A549 (cell line): ENCODE measurements at regions not wholly inside any gene's neighbourhood (a gene's known extent, or its start where the extent isn't known, plus 50 kb on each side); places are given as distances from the start of the nearest gene placed in this dataset.

Experiments used
- ATAC-seq, 2 experiments: fragments of 200-7000 bp in 1 of 2; fragments of >200 bp in 1 of 2; cut with Nextera tagmentation in 1 of 2; cut with Tn5 transposase in 1 of 2; 3 replicates each; pipeline versions ENCODE4 v1.8.0 to v1.9.1; 2018 to 2020; ENCODE audit warnings: mild to moderate bottlenecking in 1 of 2, moderate library complexity in 1 of 2
- CTCF ChIA-PET: fragments of 300-600 bp; sonication (Branson Sonifier 250); formaldehyde crosslinking; extraction: SDS; loops from one replicate; lab custom pipeline; 2021; ENCODE audit warnings: antibody characterized with exemption, inconsistent platforms; lab: Yijun Ruan, JAX
- POLR2A ChIA-PET: fragments of 350-600 bp; formaldehyde crosslinking; extraction: SDS; loops from one replicate; lab custom pipeline; 2021; ENCODE audit warnings: antibody characterized with exemption, inconsistent platforms; lab: Yijun Ruan, JAX
- DNase-seq, 2 experiments: peaks; one replicate each; pipeline versions ENCODE4 v3.0.0 to v3.0.0-alpha.2; 2011 to 2016; ENCODE audit warnings: low read depth in 1 of 2, low spot score in 1 of 2
- FAIRE-seq: peaks from 2 replicates; lab custom pipeline; 2011; peaks lifted over from hg19 to GRCh38; lab: Jason Lieb, UNC
- H3K27ac ChIP-seq, 2 experiments: fragments of >200 bp; sonication (Bioruptor Twin); formaldehyde crosslinking; 3 replicates each; pipeline ENCODE4 v1.5.1; 2016 to 2017
- H3K4me1 ChIP-seq: fragments of >200 bp; sonication (Bioruptor Twin); formaldehyde crosslinking; 3 replicates; pipeline ENCODE4 v1.6.1; 2016
- H3K4me2 ChIP-seq: fragments of >200 bp; sonication (Bioruptor Twin); formaldehyde crosslinking; 3 replicates; pipeline ENCODE4 v1.6.1; 2016
- H3K4me3 ChIP-seq: fragments of >200 bp; sonication (Bioruptor Twin); formaldehyde crosslinking; 3 replicates; pipeline ENCODE4 v1.5.1; 2016
- H3K9me3 ChIP-seq: fragments of >200 bp; sonication (Bioruptor Twin); formaldehyde crosslinking; 3 replicates; pipeline ENCODE4 v1.6.1; 2016
- CBX2 ChIP-seq: fragments of 200-600 bp; sonication (generic); IDR thresholded peaks from 2 replicates; pipeline ENCODE4 v1.6.1; 2016; ENCODE audit warnings: low read depth, mild to moderate bottlenecking, borderline replicate concordance
- CHD2 ChIP-seq: fragments of 150-350 bp; IDR thresholded peaks from 2 replicates; pipeline ENCODE4 v1.6.1; 2014; ENCODE audit warnings: low read length; ENCODE audit not compliant: partially characterized antibody
- EHF ChIP-seq: fragments of 250-450 bp; sonication (Bioruptor Pico); IDR thresholded peaks from 2 replicates; pipeline ENCODE4 v1.5.0; 2020; ENCODE audit warnings: mild to moderate bottlenecking
- EHMT2 ChIP-seq: fragments of 200-600 bp; sonication (generic); IDR thresholded peaks from 2 replicates; pipeline ENCODE4 v1.6.1; 2016; ENCODE audit warnings: antibody characterized with exemption, low read depth, mild to moderate bottlenecking, moderate library complexity
- EP300 ChIP-seq, 2 experiments: fragments of >200 bp; sonication (Bioruptor Twin); formaldehyde crosslinking; IDR thresholded peaks; 2 replicates in 1 of 2; 3 replicates in 1 of 2; pipeline ENCODE4 v1.6.1; 2016 to 2017
- ESRRA ChIP-seq: fragments of 150-350 bp; IDR thresholded peaks from 2 replicates; pipeline ENCODE4 v1.6.1; 2014; ENCODE audit warnings: mild to moderate bottlenecking, low read length, borderline replicate concordance
- FOXS1 ChIP-seq: fragments of 250-450 bp; sonication (Bioruptor Pico); IDR thresholded peaks from 2 replicates; pipeline ENCODE4 v1.5.0; 2020; ENCODE audit warnings: mild to moderate bottlenecking, moderate library complexity
- GATA3 ChIP-seq: IDR thresholded peaks from 2 replicates; pipeline ENCODE4 v1.6.1; 2012; ENCODE audit warnings: borderline replicate concordance
- HDAC2 ChIP-seq: fragments of 200-600 bp; sonication (generic); IDR thresholded peaks from 2 replicates; pipeline ENCODE4 v1.6.1; 2016
- HOXB13 ChIP-seq: fragments of 250-450 bp; sonication (Bioruptor Pico); IDR thresholded peaks from 2 replicates; pipeline ENCODE4 v1.5.0; 2020; ENCODE audit warnings: low read depth, mild to moderate bottlenecking, moderate library complexity
- HOXB5 ChIP-seq: fragments of 250-450 bp; sonication (Bioruptor Pico); IDR thresholded peaks from 2 replicates; pipeline ENCODE4 v1.5.0; 2020; ENCODE audit warnings: mild to moderate bottlenecking, moderate library complexity
- JUNB ChIP-seq: fragments of >200 bp; sonication (Bioruptor Twin); formaldehyde crosslinking; IDR thresholded peaks from 2 replicates; pipeline ENCODE4 v1.6.1; 2016
- MYC ChIP-seq: IDR thresholded peaks from 2 replicates; pipeline ENCODE4 v1.6.1; 2012; ENCODE audit warnings: mild to moderate bottlenecking, inconsistent platforms, low read length, improper control_type of control experiment, borderline replicate concordance
- NFE2L2 ChIP-seq: fragments of 150-350 bp; conservative IDR thresholded peaks from 2 replicates; pipeline ENCODE4 v1.6.1; 2014; ENCODE audit warnings: low read length
- PHF8 ChIP-seq: fragments of 200-600 bp; sonication (generic); IDR thresholded peaks from 2 replicates; pipeline ENCODE4 v1.6.1; 2016; ENCODE audit warnings: low read depth, mild to moderate bottlenecking, antibody characterized with exemption, moderate library complexity, borderline replicate concordance
- RAD21 ChIP-seq, 2 experiments: fragments of >200 bp in 1 of 2; sonication (Bioruptor Twin) in 1 of 2; formaldehyde crosslinking in 1 of 2; IDR thresholded peaks in 1 of 2; conservative IDR thresholded peaks in 1 of 2; 2 replicates in 1 of 2; 3 replicates in 1 of 2; pipeline ENCODE4 v1.6.1; 2012 to 2018; ENCODE audit warnings: inconsistent platforms in 1 of 2
- RCOR1 ChIP-seq: fragments of 150-350 bp; IDR thresholded peaks from 2 replicates; pipeline ENCODE4 v1.6.1; 2014; ENCODE audit warnings: antibody characterized with exemption, low read length, low read depth
- REST ChIP-seq: fragments of 200-600 bp; sonication (generic); IDR thresholded peaks from 2 replicates; pipeline ENCODE4 v1.6.1; 2016; ENCODE audit warnings: antibody characterized with exemption, mild to moderate bottlenecking, moderate library complexity
- RNF2 ChIP-seq: fragments of 200-600 bp; sonication (generic); IDR thresholded peaks from 2 replicates; pipeline ENCODE4 v1.6.1; 2016; ENCODE audit warnings: low read depth, mild to moderate bottlenecking, antibody characterized with exemption, moderate library complexity, borderline replicate concordance
- SREBF2 ChIP-seq: fragments of 450-650 bp; IDR thresholded peaks from 2 replicates; pipeline ENCODE4 v1.6.1; 2014; ENCODE audit warnings: mild to moderate bottlenecking, moderate library complexity
- TFCP2L1 ChIP-seq: fragments of 250-450 bp; sonication (Bioruptor Pico); IDR thresholded peaks from 2 replicates; pipeline ENCODE4 v1.5.0; 2021; ENCODE audit warnings: mild to moderate bottlenecking
- TP53 ChIP-seq: fragments of 250-450 bp; sonication (Bioruptor Pico); IDR thresholded peaks from 2 replicates; pipeline ENCODE4 v1.5.0; 2021; ENCODE audit warnings: mild to moderate bottlenecking, moderate library complexity
- ZC3H11A ChIP-seq: fragments of 450-650 bp; IDR thresholded peaks from 2 replicates; pipeline ENCODE4 v1.6.1; 2014; ENCODE audit warnings: antibody characterized with exemption, mild to moderate bottlenecking
- ZSCAN20 ChIP-seq: fragments of 250-450 bp; sonication (Bioruptor Pico); IDR thresholded peaks from 2 replicates; pipeline ENCODE4 v1.8.0; 2022; ENCODE audit warnings: mild to moderate bottlenecking, moderate library complexity
- WGBS: methylation state at CpG from one replicate; pipeline ENCODE4 v1.1.6; 2017; ENCODE audit errors: missing lambda C conversion rate; 5-methylcytosine and 5-hydroxymethylcytosine counted together
- TF ChIP-seq, protein P1 (sequence below): fragments of >200 bp; sonication (Bioruptor Twin); formaldehyde crosslinking; IDR thresholded peaks from 3 replicates; pipeline ENCODE4 v1.6.1; 2016
- TF ChIP-seq, protein P2 (sequence below): fragments of 150-350 bp; IDR thresholded peaks from 2 replicates; pipeline ENCODE4 v1.6.1; 2014; ENCODE audit warnings: low read depth, mild to moderate bottlenecking, low read length

- Histone ChIP-seq H3K27ac (no peak overlapping the region), H3K4me1 (no peaks in the 10 kb centered on the region), H3K4me3 (no peak overlapping the region), H3K4me2 (no peak overlapping the region), H3K9me3 (no peaks in the 10 kb centered on the region)
- ATAC-seq: no peak
- 3% methylated on average over 2 of the region's 2 CpGs for WGBS
- FAIRE-seq: no peak
- no peak for DNase-seq
- POLR2A ChIA-PET: no interaction called here
- TF ChIP-seq EHF (CRISPR knock-in tag): no peak
- no peak for TF ChIP-seq CHD2
- no peak for TF ChIP-seq FOXS1 (CRISPR knock-in tag)
- no peak for TF ChIP-seq CBX2
- no peak for TF ChIP-seq JUNB
- no peak for TF ChIP-seq SREBF2
- TF ChIP-seq, protein P1, sequence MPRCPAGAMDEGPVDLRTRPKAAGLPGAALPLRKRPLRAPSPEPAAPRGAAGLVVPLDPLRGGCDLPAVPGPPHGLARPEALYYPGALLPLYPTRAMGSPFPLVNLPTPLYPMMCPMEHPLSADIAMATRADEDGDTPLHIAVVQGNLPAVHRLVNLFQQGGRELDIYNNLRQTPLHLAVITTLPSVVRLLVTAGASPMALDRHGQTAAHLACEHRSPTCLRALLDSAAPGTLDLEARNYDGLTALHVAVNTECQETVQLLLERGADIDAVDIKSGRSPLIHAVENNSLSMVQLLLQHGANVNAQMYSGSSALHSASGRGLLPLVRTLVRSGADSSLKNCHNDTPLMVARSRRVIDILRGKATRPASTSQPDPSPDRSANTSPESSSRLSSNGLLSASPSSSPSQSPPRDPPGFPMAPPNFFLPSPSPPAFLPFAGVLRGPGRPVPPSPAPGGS: no peak
- no peak for TF ChIP-seq TFCP2L1
- TF ChIP-seq HOXB13: no peak
- TF ChIP-seq HDAC2: no peak
- TF ChIP-seq RAD21 (conservative IDR thresholded peaks at IDR 0.05 in 1 of 2, IDR thresholded peaks at IDR 0.05 in 1 of 2): no peak
- no peak for TF ChIP-seq MYC
- no peak for TF ChIP-seq ZC3H11A
- TF ChIP-seq GATA3: no peak
- no peak for TF ChIP-seq EHMT2
- no peak for TF ChIP-seq HOXB5
- CTCF ChIA-PET: no interaction called here
Observed at GRCh38 chr11:87739261-87739660, 436.0 kb downstream of the RAB38 start.

DNA sequence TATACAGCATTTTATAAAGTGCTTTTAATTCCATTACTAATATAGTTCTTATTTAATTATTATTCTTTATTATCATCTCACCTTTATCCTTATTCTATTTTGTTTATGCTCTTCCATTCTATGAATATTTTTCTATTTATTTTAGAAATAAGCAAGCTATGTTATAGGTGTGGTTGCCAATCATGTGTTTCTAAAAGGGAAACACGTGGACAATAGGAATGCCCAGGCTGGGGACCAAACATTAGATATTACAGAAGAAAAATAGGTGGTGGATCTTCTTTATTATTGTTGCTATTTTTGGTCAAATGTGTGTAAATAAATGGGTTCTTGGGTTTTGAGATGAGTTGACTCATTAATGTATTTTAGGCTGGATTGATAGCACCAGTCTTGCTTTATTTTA, 438.3 kb downstream of the RAB38 start:
- no peaks in the 10 kb centered on the region for H3K9me3 ChIP-seq
- TF ChIP-seq ESRRA (no peak), TFCP2L1 (no peak), RCOR1 (no peak), NFE2L2 (no peak), PHF8 (no peak), EHMT2 (no peak), TP53 (CRISPR knock-in tag) (no peak), RNF2 (no peak), REST (no peak), EP300 (IDR thresholded peaks at IDR 0.05) (no peak), ZSCAN20 (CRISPR knock-in tag) (no peak), GATA3 (no peak)
- TF ChIP-seq, protein P2, sequence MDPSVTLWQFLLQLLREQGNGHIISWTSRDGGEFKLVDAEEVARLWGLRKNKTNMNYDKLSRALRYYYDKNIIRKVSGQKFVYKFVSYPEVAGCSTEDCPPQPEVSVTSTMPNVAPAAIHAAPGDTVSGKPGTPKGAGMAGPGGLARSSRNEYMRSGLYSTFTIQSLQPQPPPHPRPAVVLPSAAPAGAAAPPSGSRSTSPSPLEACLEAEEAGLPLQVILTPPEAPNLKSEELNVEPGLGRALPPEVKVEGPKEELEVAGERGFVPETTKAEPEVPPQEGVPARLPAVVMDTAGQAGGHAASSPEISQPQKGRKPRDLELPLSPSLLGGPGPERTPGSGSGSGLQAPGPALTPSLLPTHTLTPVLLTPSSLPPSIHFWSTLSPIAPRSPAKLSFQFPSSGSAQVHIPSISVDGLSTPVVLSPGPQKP: no peak
- DNase-seq (no peak), ATAC-seq (no peak), FAIRE-seq (no peak)
- no peak overlapping the region for H3K4me2 ChIP-seq
- WGBS: 5% methylated on average over 1 of the region's 1 CpG
- CTCF ChIA-PET: no interaction called here
- POLR2A ChIA-PET: no interaction called here
- H3K4me3 ChIP-seq: no peak overlapping the region
- H3K4me1 ChIP-seq: no peaks in the 10 kb centered on the region
- H3K27ac ChIP-seq: no peak overlapping the region
